ENCODE measurements at regions not wholly inside any gene's neighbourhood (a gene's known extent, or its start where the extent isn't known, plus 50 kb on each side); places are given as distances from the start of the nearest gene placed in this dataset.

DNA sequence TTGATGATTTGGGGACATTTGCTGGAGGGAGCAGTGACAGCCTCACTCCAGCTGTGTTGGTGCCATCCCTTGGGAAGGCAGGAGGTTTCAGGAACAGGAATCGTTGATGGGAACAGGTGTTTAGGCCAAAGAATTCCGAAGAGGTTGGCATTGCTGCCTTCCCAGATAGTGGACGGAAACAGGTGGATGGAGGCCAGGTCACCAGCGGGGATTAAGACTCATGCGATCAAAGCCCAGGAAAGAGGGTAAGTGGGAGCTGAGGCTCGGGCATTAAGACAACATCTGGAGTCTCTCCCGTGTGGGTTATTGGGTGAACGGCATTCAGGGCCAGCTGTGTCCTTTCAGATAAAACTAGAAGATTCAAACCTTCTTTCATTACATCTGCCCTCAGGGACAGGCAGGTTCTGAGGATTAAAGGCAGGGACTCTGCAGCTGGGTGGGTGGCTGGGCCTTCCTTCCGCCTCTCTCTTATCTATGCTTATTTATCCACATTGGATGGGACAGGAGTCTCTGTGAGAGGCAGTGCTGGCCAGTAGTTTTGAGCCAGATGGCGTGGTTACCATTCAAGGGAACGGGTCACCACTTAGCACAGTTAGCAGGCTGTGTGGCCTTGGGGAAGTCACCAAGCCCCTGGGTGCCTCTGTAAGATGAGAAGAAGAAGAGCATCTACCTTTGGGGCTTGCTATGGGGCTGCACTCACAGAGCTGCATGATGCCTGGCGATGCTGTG is 67.6 kb downstream of the INSIG1 start:
- no peak for TF ChIP-seq CBX5 (IDR thresholded peaks at IDR 0.05; ENCODE audit: low read depth, low read length)
- TF ChIP-seq POLR2AphosphoS5 (IDR thresholded peaks at IDR 0.05; ENCODE audit: low read depth, low read length) = no peak
- TF ChIP-seq SAP30 (IDR thresholded peaks at IDR 0.05; ENCODE audit: insufficient read depth, insufficient replicate concordance, low read length) = no peak
- TF ChIP-seq, protein P1, sequence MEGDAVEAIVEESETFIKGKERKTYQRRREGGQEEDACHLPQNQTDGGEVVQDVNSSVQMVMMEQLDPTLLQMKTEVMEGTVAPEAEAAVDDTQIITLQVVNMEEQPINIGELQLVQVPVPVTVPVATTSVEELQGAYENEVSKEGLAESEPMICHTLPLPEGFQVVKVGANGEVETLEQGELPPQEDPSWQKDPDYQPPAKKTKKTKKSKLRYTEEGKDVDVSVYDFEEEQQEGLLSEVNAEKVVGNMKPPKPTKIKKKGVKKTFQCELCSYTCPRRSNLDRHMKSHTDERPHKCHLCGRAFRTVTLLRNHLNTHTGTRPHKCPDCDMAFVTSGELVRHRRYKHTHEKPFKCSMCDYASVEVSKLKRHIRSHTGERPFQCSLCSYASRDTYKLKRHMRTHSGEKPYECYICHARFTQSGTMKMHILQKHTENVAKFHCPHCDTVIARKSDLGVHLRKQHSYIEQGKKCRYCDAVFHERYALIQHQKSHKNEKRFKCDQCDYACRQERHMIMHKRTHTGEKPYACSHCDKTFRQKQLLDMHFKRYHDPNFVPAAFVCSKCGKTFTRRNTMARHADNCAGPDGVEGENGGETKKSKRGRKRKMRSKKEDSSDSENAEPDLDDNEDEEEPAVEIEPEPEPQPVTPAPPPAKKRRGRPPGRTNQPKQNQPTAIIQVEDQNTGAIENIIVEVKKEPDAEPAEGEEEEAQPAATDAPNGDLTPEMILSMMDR (IDR thresholded peaks at IDR 0.05; ENCODE audit: control extremely low read depth in 1 of 3, insufficient read depth in 1 of 3, low read depth in 1 of 3, low read length in 3 of 3) = no peak
